IPS-NIHi11 (cell line): ENCODE measurements at regions not wholly inside any gene's neighbourhood (a gene's known extent, or its start where the extent isn't known, plus 50 kb on each side); places are given as distances from the start of the nearest gene placed in this dataset.

ENCODE experiments used
- DNase-seq: peaks from one replicate; pipeline ENCODE4 v3.0.0; 2012; ENCODE audit warnings: mixed read lengths, low spot score

GRCh38 chr2:107222466-107222865 is 336.5 kb upstream of the ST6GAL2 start:
- DNase-seq, result no peak

- no peak for DNase-seq
Observed at GRCh38 chr2:107235491-107236254, 349.7 kb upstream of the ST6GAL2 start.

GRCh38 chr2:107242811-107243210 is 356.8 kb upstream of the ST6GAL2 start:
- DNase-seq, result no peak

GRCh38 chr2:107248932-107249331 is 363.0 kb upstream of the ST6GAL2 start:
- DNase-seq, result no peak

- DNase-seq, result peak; percentile 18
Observed at GRCh38 chr2:107255744-107256143, 369.8 kb upstream of the ST6GAL2 start.

- DNase-seq, result no peak
Observed at GRCh38 chr2:107258531-107259407, 372.8 kb upstream of the ST6GAL2 start.

- no peak for DNase-seq
Observed at GRCh38 chr2:107259408-107260195, 373.6 kb upstream of the ST6GAL2 start.

GRCh38 chr2:107263628-107264027 is 377.7 kb upstream of the ST6GAL2 start:
- DNase-seq, result no peak

- DNase-seq, result no peak
Observed at GRCh38 chr2:107264184-107264583, 378.2 kb upstream of the ST6GAL2 start.

- DNase-seq, result no peak
Observed at GRCh38 chr2:107266555-107266954, 380.6 kb upstream of the ST6GAL2 start.

GRCh38 chr2:107267086-107267485 is 381.1 kb upstream of the ST6GAL2 start:
- DNase-seq, result no peak

GRCh38 chr2:107276034-107276433 is 390.1 kb upstream of the ST6GAL2 start:
- no peak for DNase-seq

GRCh38 chr2:107278672-107279071 is 392.7 kb upstream of the ST6GAL2 start:
- DNase-seq, result peak; percentile 43

- no peak for DNase-seq
Observed at GRCh38 chr2:107281637-107282036, 395.7 kb upstream of the ST6GAL2 start.

GRCh38 chr2:107282135-107282534 is 396.2 kb upstream of the ST6GAL2 start:
- DNase-seq, result no peak

GRCh38 chr2:107285621-107286299 is 399.8 kb upstream of the ST6GAL2 start:
- DNase-seq, result no peak

- no peak for DNase-seq
Observed at GRCh38 chr2:107290041-107290440, 404.1 kb upstream of the ST6GAL2 start.

GRCh38 chr2:107303964-107304363 is 418.0 kb upstream of the ST6GAL2 start:
- no peak for DNase-seq

- DNase-seq, result no peak
Observed at GRCh38 chr2:107305966-107306365, 420.0 kb upstream of the ST6GAL2 start.

GRCh38 chr2:107306881-107307280 is 420.9 kb upstream of the ST6GAL2 start:
- DNase-seq, result no peak

GRCh38 chr2:107308835-107309234 is 422.9 kb upstream of the ST6GAL2 start:
- no peak for DNase-seq

GRCh38 chr2:107312240-107312639 is 426.3 kb upstream of the ST6GAL2 start:
- no peak for DNase-seq
